H9 (cell line): ENCODE measurements at regions not wholly inside any gene's neighbourhood (a gene's known extent, or its start where the extent isn't known, plus 50 kb on each side); places are given as distances from the start of the nearest gene placed in this dataset.

ENCODE experiments used
- DNase-seq: peaks from one replicate; pipeline ENCODE4 v3.0.0-alpha.2; 2017
- H2AFZ ChIP-seq: one replicate; pipeline ENCODE4 v1.6.1; 2013; ENCODE audit warnings: mild to moderate bottlenecking, low read length, control low read depth, moderate library complexity
- H2AK5ac ChIP-seq: 2 replicates; pipeline ENCODE4 v1.6.1; 2013; ENCODE audit warnings: low read length, control low read depth, mixed read lengths; ENCODE audit not compliant: insufficient read length
- H2BK120ac ChIP-seq: one replicate; pipeline ENCODE4 v1.6.1; 2013; ENCODE audit warnings: low read depth, mild to moderate bottlenecking, low read length, control low read depth, inconsistent platforms; ENCODE audit not compliant: poor library complexity, severe bottlenecking
- H2BK12ac ChIP-seq: 2 replicates; pipeline ENCODE4 v1.6.1; 2013; ENCODE audit warnings: low read length, control low read depth, mixed read lengths, low read depth; ENCODE audit not compliant: insufficient read length
- H2BK15ac ChIP-seq: 2 replicates; pipeline ENCODE4 v1.6.1; 2013; ENCODE audit warnings: low read depth, low read length, control low read depth
- H2BK20ac ChIP-seq: one replicate; pipeline ENCODE4 v1.6.1; 2013; ENCODE audit warnings: low read depth, mild to moderate bottlenecking, low read length, control low read depth, inconsistent platforms; ENCODE audit not compliant: poor library complexity, severe bottlenecking
- H2BK5ac ChIP-seq: 2 replicates; pipeline ENCODE4 v1.6.1; 2013; ENCODE audit warnings: low read length, control low read depth, mixed read lengths; ENCODE audit not compliant: insufficient read length
- H3K14ac ChIP-seq: 2 replicates; pipeline ENCODE4 v1.6.1; 2013; ENCODE audit warnings: low read length, control low read depth; ENCODE audit not compliant: insufficient read depth
- H3K18ac ChIP-seq: 2 replicates; pipeline ENCODE4 v1.6.1; 2013; ENCODE audit warnings: low read depth, mild to moderate bottlenecking, mixed read lengths, low read length, control low read depth; ENCODE audit not compliant: insufficient read length
- H3K23ac ChIP-seq: 2 replicates; pipeline ENCODE4 v1.6.1; 2013; ENCODE audit warnings: low read length, control low read depth, mixed read lengths, low read depth; ENCODE audit not compliant: insufficient read length
- H3K23me2 ChIP-seq: 2 replicates; pipeline ENCODE4 v1.6.1; 2013; ENCODE audit warnings: low read depth, mild to moderate bottlenecking, mixed read lengths, low read length, control low read depth; ENCODE audit not compliant: insufficient read length, poor library complexity, severe bottlenecking
- H3K27ac ChIP-seq: 2 replicates; pipeline ENCODE4 v1.5.1; 2013; ENCODE audit warnings: low read length, control low read depth, mixed read lengths, low read depth; ENCODE audit not compliant: insufficient read length
- H3K27me3 ChIP-seq: 2 replicates; pipeline ENCODE4 v1.6.1; 2013; ENCODE audit warnings: low read length, control low read depth, inconsistent platforms; ENCODE audit not compliant: insufficient read depth
- H3K4ac ChIP-seq: 2 replicates; pipeline ENCODE4 v1.6.1; 2013; ENCODE audit warnings: low read depth, mild to moderate bottlenecking, control low read depth, inconsistent platforms, low read length, moderate library complexity
- H3K4me1 ChIP-seq: 2 replicates; pipeline ENCODE4 v1.6.1; 2013; ENCODE audit warnings: low read length, control low read depth, inconsistent platforms; ENCODE audit not compliant: insufficient read depth
- H3K4me2 ChIP-seq: 2 replicates; pipeline ENCODE4 v1.6.1; 2013; ENCODE audit warnings: low read length, control low read depth, mixed read lengths; ENCODE audit not compliant: insufficient read length, insufficient read depth
- H3K56ac ChIP-seq: 2 replicates; pipeline ENCODE4 v1.6.1; 2013; ENCODE audit warnings: low read depth, mild to moderate bottlenecking, mixed read lengths, low read length, control low read depth; ENCODE audit not compliant: insufficient read length
- H3K79me1 ChIP-seq: 2 replicates; pipeline ENCODE4 v1.6.1; 2013; ENCODE audit warnings: low read depth, mild to moderate bottlenecking, moderate library complexity, low read length, control low read depth, inconsistent platforms; ENCODE audit not compliant: insufficient read depth, poor library complexity, severe bottlenecking
- H3K79me2 ChIP-seq: 2 replicates; pipeline ENCODE4 v1.6.1; 2013; ENCODE audit warnings: low read length, control low read depth, inconsistent platforms; ENCODE audit not compliant: insufficient read depth
- H3K9ac ChIP-seq: 2 replicates; pipeline ENCODE4 v1.6.1; 2013; ENCODE audit warnings: low read length, control low read depth, mixed read lengths; ENCODE audit not compliant: insufficient read length; ENCODE audit errors: extremely low read depth
- H3K9me3 ChIP-seq: one replicate; pipeline ENCODE4 v1.6.1; 2013; ENCODE audit warnings: low read depth, low read length, inconsistent platforms; ENCODE audit not compliant: control insufficient read depth
- H3T11ph ChIP-seq: one replicate; pipeline ENCODE4 v1.6.1; 2013; ENCODE audit warnings: mild to moderate bottlenecking, low read length, control low read depth, inconsistent platforms
- H4K20me1 ChIP-seq: one replicate; pipeline ENCODE4 v1.6.1; 2013; ENCODE audit not compliant: control insufficient read depth, insufficient read length, insufficient read depth
- H4K5ac ChIP-seq: 2 replicates; pipeline ENCODE4 v1.6.1; 2013; ENCODE audit warnings: low read depth, mild to moderate bottlenecking, mixed read lengths, low read length, control low read depth; ENCODE audit not compliant: insufficient read length
- H4K8ac ChIP-seq: replicated peaks from 2 replicates; pipeline ENCODE4 v1.6.1; 2013; ENCODE audit warnings: low read length, control low read depth, mixed read lengths, low read depth; ENCODE audit not compliant: insufficient read length
- H4K91ac ChIP-seq: 2 replicates; pipeline ENCODE4 v1.6.1; 2013; ENCODE audit warnings: low read depth, mild to moderate bottlenecking, moderate library complexity, mixed read lengths, low read length, control low read depth; ENCODE audit not compliant: insufficient read length
- H3K27ac Mint-ChIP-seq, 3 experiments: 2 replicates in 2 of 3; 3 replicates in 1 of 3; pipeline ENCODE4 v1.8.0; 2020 to 2021; ENCODE audit warnings: mixed read lengths in 3 of 3, mild to moderate bottlenecking in 1 of 3, moderate library complexity in 1 of 3
- H3K27me3 Mint-ChIP-seq: 2 replicates; pipeline ENCODE4 v1.8.0; 2021; ENCODE audit warnings: low read depth, mild to moderate bottlenecking, moderate library complexity, mixed read lengths
- H3K36me3 Mint-ChIP-seq, 3 experiments: 2 replicates in 2 of 3; 3 replicates in 1 of 3; pipeline ENCODE4 v1.8.0; 2020 to 2021; ENCODE audit warnings: low read depth in 3 of 3, mixed read lengths in 3 of 3; ENCODE audit not compliant: insufficient read depth in 1 of 3
- H3K4me1 Mint-ChIP-seq, 2 experiments: 2 replicates each; pipeline ENCODE4 v1.8.0; 2020; ENCODE audit warnings: mixed read lengths in 2 of 2
- H3K4me3 Mint-ChIP-seq, 2 experiments: 2 replicates in 1 of 2; 3 replicates in 1 of 2; pipeline ENCODE4 v1.8.0; 2020 to 2021; ENCODE audit warnings: mild to moderate bottlenecking in 2 of 2, mixed read lengths in 2 of 2, moderate library complexity in 1 of 2
- H3K9me3 Mint-ChIP-seq, 2 experiments: 2 replicates in 1 of 2; 3 replicates in 1 of 2; pipeline ENCODE4 v1.8.0; 2020; ENCODE audit warnings: mild to moderate bottlenecking in 2 of 2, mixed read lengths in 2 of 2, moderate library complexity in 1 of 2
- CTCF ChIP-seq: fragments of 200-600 bp; sonication (generic); conservative IDR thresholded peaks from 3 replicates; pipeline ENCODE4 v1.8.0; 2021; ENCODE audit warnings: antibody characterized with exemption, mild to moderate bottlenecking
- WGBS: extraction: QIAGEN DNeasy Blood & Tissue Kit; methylation state at CpG from one replicate; pipeline ENCODE4 v1.1.7; 2013; ENCODE audit warnings: missing lambda C conversion rate, low lambda C conversion rate, mixed read lengths; ENCODE audit not compliant: insufficient read length; ENCODE audit errors: extremely low coverage; 5-methylcytosine and 5-hydroxymethylcytosine counted together

- Mint-ChIP-seq H3K9me3 (peaks cover 3 to 6% of the 10 kb centered on the region in 2 experiments; a peak in 3 of 5 replicates), H3K4me3 (no peak overlapping the region), H3K36me3 (peaks cover 0 to 3% (median 0%) of the 10 kb centered on the region in 3 experiments; a peak in 4 of 7 replicates), H3K27ac (no peak overlapping the region; a peak in 1 of 7 replicates), H3K27me3 (no peaks in the 10 kb centered on the region; the same call in 1 of the 2 replicates), H3K4me1 (peaks cover 0 to 3% of the 10 kb centered on the region in 2 experiments; a peak in 1 of 4 replicates)
- H2BK120ac ChIP-seq = no peak overlapping the region
- no peak for TF ChIP-seq CTCF
- H2BK5ac ChIP-seq = no peak overlapping the region
- no peaks in the 10 kb centered on the region for H3K9me3 ChIP-seq
- no peaks in the 10 kb centered on the region for H3K79me1 ChIP-seq
- no peaks in the 10 kb centered on the region for H3K79me2 ChIP-seq
- no peaks in the 10 kb centered on the region for H3K23me2 ChIP-seq
- no peaks in the 10 kb centered on the region for H4K20me1 ChIP-seq
- no peak overlapping the region for H3K4ac ChIP-seq
- H2BK12ac ChIP-seq = no peak overlapping the region
- H2AFZ ChIP-seq = no peak overlapping the region
- no peak overlapping the region for H3K14ac ChIP-seq
- no peak overlapping the region for H3K4me2 ChIP-seq
- H3K27me3 ChIP-seq = no peaks in the 10 kb centered on the region
- no peak overlapping the region for H2AK5ac ChIP-seq
- no CpG with 5 or more reads among the region's 7 CpGs for WGBS
- no peaks in the 10 kb centered on the region for H3K4me1 ChIP-seq
- H3T11ph ChIP-seq = no peak overlapping the region
- no peak overlapping the region for H2BK15ac ChIP-seq
- no peak overlapping the region for H3K23ac ChIP-seq
- no peak overlapping the region for H3K56ac ChIP-seq
- no peak overlapping the region for H4K91ac ChIP-seq
- peak overlapping the region; percentile 60 for H3K9ac ChIP-seq
- no peak overlapping the region for H4K8ac ChIP-seq
- no peak overlapping the region for H3K18ac ChIP-seq
- H3K27ac ChIP-seq = no peak overlapping the region
- DNase-seq = no peak
- no peak overlapping the region for H2BK20ac ChIP-seq
- no peak overlapping the region for H4K5ac ChIP-seq
Measured at GRCh38 chr2:55779459-55780421, 86.1 kb upstream of the PNPT1 start.
